Stimulated activated CD8-positive, alpha-beta memory T cell treated with anti-CD3 and anti-CD28 coated beads, Interleukin-4, amount 100 ng/mL, for 4 hours (primary cell): ENCODE measurements at regions not wholly inside any gene's neighbourhood (a gene's known extent, or its start where the extent isn't known, plus 50 kb on each side); places are given as distances from the start of the nearest gene placed in this dataset.
"Not testable (repeated sequence)": the region's sequence is repeated elsewhere in the genome, so short reads cannot be mapped to it uniquely, and the experiment has no call there.

Experiments used
- DNase-seq, 2 donors: peaks; one replicate each; pipeline ENCODE4 v3.0.0-alpha.2; 2020; ENCODE audit warnings: low read depth in 2 of 2, low spot score in 1 of 2

DNA sequence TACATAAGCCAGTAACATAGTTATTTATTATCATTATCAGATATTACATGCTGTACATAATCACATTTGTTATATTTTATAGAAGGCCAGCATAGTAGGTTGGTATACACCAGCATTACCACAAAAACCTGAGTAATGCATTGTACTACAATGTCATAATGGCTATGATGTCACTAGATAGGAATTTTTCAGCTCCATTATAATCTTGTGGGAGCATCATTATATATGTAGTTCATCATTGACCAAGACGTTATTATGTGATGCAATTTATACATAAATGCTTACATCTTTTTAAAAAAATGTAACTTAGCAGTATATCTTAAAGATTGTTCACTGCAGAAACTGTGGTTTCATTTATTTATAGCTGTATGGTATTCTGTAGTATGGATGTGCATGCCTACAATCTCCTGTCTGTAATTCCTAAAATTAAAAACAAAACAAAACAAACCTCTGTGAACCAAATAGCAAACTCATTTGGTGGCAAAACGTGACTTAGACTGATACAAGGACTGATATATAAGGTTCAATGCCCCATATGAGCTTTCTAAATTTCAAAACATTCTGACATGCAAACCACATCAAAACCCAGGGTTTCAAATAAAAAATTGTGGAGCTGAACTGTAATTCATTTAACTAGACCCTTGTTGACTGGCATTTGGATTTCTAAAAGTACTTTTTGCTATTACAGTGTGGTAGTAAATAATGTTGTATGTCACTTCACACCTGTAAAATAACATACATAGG, 250.9 kb downstream of the DLEU7 start:
- no peak for DNase-seq

DNA sequence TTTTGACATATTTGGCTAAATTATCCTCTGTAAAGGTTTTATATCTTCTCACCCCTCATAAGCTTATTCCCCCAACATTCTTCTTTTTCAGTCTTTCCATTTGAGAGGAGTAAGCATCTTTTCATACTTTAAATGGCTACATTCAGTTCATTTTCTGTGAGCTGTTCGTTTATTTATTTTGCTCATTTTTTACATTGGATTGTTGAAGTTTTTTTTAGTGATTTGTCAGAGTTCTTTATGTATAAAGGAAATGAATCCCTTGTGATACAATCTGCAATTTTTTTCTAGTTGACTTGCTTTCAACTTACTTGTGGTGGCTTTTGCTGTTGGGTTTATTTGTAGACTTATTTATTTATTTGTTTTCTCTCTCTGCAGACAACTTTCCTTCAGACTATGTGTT, 250.3 kb downstream of the DLEU7 start:
- no peak for DNase-seq

DNA sequence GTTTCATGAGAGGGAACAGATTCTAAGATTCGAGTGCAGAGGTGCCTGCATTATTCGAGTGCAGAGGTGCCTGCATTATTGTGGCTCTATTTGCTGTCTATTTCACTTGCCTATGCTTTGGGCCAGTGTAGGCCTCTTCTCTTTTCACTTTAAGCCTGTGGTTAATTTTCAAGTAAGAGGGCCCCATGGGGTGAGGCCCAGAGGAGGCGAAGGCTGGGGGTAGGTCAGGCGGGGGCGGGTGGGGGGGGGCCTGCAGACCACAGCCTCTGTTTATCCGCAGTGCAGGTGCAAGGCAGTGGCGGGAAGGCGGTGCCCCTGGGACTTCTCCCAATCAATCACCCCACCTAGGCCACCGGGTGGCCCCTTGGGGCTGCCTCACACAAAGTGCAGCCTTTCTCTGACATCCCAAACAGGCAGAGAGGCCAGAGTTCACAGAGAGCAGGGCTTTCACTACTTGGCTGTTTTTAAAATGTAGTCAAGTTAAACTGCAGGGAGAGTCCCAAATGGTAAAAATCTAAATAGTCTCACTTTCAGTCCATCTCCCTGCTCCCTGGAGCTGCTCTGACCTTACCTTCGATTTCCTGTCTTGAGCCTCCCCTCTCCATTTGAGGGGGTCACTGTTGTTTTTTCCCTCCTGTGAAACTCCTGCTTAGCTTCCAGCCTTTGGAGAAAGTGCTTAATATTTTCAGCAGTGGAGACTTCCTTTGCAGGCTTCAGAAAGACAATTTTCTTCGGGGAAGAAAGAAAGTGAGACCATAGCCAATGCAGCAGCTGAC, 249.0 kb downstream of the DLEU7 start:
- no peak for DNase-seq

DNA sequence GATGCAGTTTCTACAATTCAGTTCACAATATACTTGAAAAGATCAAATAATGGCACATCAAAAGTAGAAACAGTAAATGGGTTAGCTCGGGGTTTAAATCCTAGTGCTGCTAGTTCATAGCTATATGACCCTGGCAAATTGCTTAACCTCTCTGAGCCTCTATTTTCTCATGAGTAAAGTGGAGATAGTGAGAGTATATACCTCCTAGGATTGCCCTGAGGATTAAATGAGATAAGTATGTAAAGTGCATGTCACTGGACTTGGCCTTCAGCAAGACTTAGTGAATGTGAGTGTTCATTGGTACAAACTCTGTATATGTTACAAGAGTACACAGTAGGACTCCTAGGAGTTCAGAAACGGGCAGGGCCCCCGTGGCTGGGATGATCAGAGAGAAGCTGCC, 248.3 kb downstream of the DLEU7 start:
- DNase-seq, result no peak

DNA sequence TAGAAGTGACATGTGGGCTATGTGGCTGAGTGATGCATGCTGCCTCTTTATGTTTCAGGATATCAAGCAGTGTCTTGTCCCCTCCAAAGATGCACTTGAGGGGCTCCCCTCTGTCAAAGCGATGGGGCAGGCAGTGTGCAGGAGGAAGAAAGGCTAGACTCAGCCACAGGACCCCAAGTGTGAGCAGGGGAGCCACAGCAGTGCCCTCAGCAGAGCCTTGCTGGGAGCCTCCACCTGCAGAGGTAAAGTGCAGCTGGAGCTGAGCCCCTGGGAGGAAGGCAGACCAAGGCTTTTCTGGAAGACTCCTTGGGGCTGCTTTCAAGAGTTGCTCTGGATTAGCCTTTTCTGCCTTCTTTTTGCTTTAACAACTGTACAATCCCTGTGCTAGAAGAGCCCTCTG, 247.3 kb downstream of the DLEU7 start:
- no peak for DNase-seq

DNA sequence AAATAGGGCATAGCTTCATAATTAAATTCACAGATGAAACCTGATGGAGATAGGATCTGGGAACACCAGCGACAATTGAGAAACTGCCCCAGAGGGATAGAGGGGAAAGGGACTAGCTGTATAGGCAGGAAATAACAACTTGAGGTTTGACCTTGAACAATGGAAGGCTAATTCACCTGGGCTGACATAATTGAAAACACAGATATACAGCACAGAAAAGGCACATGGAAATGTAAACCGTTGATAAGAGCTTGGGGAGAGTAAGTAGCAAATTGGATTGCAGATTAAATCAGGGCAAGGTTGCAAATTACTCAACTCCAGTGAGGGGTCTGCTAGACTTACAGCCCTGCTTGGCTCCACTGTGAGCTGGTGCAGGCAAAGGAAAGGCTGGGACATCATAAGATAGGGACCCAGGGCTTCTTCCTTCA, 246.7 kb downstream of the DLEU7 start:
- no peak for DNase-seq

DNA sequence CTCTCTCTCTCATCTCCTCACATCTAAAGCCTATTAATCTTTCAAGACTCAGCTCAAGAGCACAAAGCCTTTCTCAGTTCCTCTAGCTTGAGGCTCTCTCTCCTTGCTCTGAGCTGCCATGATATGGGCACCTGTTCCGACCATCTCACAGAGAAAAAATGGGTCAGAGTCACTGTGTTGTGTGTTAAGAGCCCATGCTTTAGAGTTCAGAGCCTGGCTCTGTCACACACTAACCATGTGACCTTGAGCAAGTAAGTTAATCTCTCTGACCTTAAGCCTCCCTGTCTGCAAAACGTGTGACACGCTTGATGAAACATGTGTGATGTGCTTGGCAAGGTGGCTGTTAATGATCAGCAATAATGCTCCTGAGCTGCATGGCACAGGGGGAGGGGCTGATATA, 245.2 kb downstream of the DLEU7 start:
- no peak for DNase-seq

DNA sequence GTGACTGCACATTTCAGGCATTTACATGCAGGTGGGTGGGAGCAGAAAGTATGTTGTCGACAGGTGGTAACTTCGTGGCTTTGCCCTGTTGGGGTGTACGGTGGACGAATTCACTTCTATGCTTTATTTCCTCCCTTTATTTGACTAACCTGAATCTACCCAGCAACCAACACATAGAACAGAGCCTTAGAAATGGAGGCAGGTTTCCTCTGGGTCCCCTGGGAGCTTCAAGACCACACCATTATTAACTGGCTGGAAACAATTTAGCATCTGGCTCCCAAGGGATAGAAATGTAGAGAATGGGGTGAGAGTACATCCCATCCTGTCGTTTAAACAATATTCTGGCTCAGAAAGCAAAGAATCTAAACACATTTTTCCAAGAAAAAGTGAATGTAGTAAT, 244.4 kb downstream of the DLEU7 start:
- no peak for DNase-seq

DNA sequence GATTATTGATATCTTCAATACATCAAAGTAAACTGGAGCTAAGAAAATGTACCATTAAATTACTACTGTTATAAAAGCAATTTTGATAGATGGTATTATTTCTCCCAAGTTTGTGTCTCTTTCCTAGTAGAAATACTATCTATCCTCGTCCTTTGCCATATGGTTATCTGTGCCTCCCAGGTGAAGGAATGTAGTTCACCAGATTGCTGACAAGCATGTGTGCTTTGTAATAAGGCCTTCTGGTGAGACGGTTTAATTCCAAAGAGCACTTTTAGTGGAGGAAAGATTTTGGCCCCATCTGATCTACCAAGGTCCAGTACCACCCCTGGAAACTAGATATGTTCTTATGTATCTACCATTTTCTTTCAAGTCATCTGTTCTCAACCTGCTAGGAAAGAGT, 243.6 kb downstream of the DLEU7 start:
- no peak for DNase-seq

DNA sequence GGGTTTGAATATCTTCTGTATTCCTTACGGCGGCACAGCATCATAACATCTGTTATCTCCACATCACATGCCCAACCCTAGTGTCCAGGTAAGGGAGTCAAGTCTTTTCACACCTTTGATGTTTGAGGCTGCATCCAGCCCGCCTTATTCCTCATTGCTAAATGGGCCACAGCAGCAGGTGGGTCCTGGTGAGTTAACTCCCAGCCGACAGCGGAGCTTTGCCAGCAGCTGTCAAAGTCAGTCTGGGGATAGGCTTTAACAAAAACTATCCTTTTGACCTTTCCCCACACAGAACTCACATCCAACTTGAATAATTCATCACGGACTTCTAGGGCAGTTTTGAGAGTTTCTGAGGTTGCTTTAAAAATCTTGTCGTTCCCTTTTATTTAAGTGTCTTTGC, 235.1 kb downstream of the DLEU7 start:
- no peak for DNase-seq

DNA sequence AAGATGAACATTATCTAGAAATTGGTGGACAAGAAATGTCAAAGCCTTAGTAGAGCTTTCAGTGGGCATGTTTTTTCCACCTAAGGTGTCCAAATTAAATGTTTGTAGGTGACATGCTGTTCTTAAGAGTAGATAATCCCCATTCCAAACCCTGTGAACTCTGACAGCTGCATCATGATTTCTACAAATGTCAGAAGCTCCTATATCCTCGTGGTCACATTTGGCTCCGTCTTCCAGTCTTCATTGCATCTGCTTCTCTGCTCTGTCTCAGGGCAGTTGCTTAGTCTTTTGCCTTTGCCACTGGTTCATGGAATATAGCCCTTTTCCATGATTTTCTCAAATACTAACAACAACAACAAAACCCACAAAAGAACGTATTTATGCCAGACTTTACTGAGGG, 234.5 kb downstream of the DLEU7 start:
- no peak for DNase-seq

DNA sequence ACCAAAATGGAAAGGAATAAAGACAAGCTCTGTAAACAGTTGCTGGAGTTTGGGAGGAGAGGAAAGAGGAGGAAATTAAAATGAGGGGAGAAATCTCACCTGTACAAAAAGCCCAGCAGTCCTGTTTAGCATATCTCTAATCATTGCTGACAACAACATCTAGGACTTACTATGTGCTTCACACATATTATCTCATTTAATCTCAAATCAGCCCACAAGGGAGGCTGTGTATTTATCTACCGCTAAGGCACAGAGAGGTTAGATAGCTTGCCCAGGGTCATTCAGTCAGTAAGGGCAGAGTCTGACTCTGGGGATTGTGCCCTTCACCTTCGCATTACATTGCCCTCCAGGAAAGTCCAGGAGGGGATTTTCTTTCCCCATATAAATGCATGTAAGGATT, 233.3 kb downstream of the DLEU7 start:
- DNase-seq, result no peak

DNA sequence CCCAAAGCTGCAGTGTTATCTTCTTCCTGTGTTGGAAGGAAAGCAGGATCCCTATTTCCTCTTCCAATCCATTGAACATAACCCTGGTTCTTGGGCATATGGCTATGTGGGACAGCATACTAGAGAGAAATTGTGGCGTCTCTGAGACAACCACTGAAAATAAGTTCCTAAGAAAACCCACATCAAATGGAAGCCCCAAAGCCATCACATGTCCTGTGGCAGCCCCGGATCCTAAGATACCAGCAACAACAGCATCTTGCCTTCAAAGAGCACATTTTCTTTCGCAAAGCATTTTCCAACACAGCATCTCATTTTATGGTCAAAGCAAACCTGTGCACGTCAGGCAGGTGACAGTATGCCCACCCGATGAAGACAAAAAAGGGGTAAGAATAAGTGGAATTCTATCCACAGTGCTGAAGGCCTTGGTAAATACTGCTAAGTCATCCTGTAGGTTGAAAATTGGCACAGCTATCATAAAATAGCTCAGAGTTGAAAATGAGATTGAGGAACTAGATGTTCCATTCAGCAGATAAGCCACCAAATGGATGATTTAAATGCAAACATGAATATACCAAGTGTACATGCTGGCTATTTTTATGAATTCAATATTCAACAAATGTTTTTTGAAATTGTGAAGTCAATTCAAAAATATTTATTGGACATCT, 232.2 kb downstream of the DLEU7 start:
- no peak for DNase-seq

DNA sequence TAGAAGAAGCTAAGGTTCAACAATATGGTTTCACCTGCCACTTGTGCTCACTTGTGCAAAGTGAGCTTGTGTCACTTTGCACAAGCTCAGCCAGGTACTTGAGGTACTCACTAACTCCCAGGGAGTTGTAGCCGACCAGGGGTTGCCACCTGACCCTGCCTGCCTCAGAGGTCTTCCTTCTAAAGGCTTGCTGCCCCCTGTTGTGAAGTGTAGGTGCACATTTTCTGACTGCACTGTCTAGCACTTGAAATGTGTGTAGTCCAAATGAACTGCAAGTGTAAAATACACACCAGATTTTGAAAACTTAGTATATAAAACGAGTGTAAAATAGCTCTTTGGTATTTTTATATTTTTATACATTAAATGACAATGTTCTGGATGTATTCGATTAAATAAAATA, 230.8 kb downstream of the DLEU7 start:
- DNase-seq, result no peak

DNA sequence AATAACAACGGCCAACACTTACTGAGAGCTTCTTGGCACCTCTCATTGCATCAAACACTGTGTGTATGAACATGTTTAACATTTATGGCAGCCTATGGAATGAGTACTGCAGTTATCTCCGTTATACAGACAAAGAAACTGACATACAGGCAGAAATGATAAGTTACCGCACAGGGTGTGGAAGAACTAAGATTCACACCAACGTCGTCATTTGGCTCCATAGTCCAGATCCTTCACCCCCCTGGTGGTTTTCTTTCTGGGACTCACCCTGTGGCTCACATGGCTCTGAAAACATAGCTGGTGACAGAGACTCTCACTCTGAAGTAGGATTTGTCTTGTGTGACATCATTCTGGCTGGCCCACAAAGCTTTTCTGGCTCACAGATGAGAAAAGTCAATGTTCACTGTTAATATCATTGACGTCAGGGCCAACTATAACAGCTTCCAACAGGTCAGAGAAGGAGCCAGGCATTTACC, 230.1 kb downstream of the DLEU7 start:
- no peak for DNase-seq

DNA sequence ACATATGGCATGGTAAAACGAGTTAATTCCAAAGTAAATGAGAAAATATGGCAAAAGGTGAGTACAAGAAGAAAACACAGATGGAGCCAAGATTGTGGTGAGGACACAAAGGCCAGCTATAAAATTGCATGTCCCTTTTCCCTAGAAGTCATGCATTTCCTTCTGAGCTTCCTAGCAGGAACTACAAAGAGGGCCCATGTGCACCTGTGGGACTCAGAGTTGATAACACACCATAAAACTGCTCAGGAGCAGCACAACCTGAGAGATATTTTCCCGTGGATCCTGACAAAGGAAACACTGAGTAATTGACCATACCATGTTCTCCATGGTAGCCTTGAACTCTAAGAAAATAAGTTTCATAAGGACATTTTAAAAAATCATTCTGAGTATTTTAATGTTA, 228.3 kb downstream of the DLEU7 start:
- DNase-seq, result no peak

DNA sequence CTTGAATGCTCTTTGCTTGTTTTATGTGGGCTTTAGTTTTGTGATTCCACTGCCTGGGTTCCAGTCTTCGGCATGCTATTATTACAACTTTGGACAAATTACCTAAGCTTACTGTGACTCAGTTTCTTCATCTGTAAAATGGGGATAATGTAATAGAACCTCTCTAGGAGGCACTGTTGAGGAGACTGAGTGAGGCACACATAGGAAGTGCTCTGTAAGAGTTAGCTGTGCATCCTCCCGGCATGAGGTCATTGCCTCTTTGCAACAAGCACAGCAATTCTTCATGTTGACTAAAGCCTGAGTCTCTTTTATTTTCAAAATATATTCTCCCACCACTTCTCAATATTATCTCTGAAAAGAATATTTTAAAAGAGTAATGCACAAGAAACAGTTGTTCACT, 227.4 kb downstream of the DLEU7 start:
- DNase-seq, result no peak

DNA sequence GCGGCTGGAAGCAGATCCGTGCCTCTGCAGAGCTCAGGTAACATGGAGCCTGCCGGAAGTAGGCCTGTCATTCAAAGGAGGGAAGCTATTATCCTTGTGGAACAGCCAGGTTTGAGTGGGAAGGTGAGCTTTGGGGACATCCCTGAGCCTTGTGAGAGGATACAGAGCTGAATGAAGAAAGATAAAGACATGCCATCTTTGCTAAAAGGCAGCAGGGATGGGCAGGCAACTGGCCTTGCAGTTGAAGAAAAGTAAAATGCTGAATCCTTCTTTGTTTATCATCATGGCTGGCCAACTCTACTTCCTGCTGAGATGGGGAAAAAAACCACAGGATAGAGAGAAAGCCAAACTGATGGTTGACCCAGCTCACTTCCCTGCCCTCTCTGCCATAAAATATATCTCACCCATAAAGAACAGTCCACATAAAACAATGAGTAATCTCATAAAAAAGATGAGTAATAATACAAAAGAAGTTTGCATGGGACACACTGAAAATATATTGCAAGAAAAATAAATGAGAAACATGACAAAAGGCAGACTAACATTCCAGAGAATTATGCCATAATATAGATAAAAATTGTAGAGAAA, 226.3 kb downstream of the DLEU7 start:
- no peak for DNase-seq

DNA sequence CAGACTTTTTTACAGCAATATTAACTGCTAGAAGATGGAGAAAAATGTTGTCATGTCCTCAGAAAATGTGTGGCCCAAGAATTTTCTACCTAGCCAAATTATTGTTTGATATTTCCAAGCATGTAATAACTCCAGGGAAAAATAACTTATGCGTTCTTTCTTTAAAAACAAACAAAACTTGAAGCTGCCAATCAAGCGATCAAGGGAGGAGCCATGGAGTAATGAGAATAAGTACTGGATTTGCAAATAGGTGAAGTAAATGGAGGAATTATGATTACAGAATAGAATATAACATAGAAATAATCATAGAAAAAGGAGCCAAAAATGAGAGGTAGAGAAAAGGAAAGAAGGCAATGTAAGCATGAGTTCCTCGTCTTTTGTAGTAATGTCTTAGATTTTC, 225.3 kb downstream of the DLEU7 start:
- no peak for DNase-seq

DNA sequence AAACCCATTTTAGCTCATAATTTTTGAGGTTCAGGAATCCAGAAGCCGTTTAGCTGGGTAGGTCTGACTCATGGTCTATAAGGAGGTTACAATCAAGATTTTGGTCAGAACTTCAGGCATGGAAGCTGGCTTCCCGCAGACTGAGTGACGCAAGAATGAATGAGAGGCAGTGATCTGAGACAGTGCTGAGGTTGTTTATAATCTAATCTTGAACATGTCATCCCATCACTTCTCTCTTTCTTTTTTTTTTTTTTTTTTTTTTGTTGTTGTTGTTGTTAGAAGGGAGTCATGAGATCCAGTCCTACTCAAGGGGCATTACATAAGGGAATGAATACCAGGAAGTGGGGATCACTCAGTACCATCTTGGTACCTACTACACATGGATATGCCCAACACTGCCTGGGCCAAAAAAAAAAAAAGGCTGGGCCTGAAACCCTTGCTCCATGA, 217.4 kb downstream of the DLEU7 start:
- DNase-seq, result no peak

DNA sequence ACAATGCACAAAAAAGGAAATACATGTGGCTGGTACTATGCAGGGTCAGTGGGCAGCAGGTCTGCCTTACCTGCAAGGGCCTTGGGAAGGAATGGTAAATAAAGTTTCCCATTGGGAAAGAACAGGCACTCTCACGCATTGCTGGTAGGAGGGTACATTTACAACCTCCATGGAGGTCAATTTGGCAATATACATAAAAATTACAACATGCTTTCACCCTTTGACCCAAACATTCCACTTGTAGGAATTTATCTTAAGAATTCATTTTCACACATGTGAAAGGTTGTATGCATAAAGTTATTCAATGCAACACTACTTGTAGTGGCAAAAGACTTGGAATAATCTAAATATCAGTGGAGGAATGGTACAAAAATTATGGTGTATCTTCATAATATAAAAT, 216.4 kb downstream of the DLEU7 start:
- DNase-seq, result no peak

DNA sequence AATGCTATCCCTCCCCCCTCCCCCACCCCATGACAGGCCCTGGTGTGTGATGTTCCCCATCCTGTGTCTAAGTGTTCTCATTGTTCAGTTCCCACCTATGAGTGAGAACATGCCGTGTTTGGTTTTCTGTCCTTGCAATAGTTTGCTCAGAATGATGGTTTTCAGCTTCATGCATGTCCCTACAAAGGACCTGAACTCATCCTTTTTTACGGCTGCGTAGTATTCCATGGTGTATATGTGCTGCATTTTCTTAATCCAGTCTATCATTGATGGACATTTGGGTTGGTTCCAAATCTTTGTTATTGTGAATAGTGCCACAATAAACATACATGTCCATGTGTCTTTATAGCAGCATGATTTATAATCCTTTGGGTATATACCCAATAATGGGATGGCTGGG, 215.0 kb downstream of the DLEU7 start:
- not testable (repeated sequence) for DNase-seq
